IPS-18a (cell line): ENCODE measurements at regions not wholly inside any gene's neighbourhood (a gene's known extent, or its start where the extent isn't known, plus 50 kb on each side); places are given as distances from the start of the nearest gene placed in this dataset.
"Not testable (repeated sequence)": the region's sequence is repeated elsewhere in the genome, so short reads cannot be mapped to it uniquely, and the experiment has no call there.

Experiments used
- H3K27ac ChIP-seq: one replicate; pipeline ENCODE4 v1.5.1; 2013; ENCODE audit warnings: low read length
- H3K27me3 ChIP-seq: one replicate; pipeline ENCODE4 v1.6.1; 2013; ENCODE audit warnings: mild to moderate bottlenecking, low read length; ENCODE audit not compliant: control insufficient read depth, insufficient read depth
- H3K36me3 ChIP-seq: one replicate; pipeline ENCODE4 v1.6.1; 2013; ENCODE audit warnings: low read depth, low read length; ENCODE audit not compliant: control insufficient read depth
- H3K4me1 ChIP-seq: one replicate; pipeline ENCODE4 v1.6.1; 2013; ENCODE audit warnings: low read depth, low read length; ENCODE audit not compliant: control insufficient read depth
- H3K4me3 ChIP-seq: one replicate; pipeline ENCODE4 v1.5.1; 2013; ENCODE audit warnings: low read length
- H3K9ac ChIP-seq: one replicate; pipeline ENCODE4 v1.6.1; 2013; ENCODE audit warnings: mild to moderate bottlenecking, low read length, moderate library complexity
- H3K9me3 ChIP-seq: one replicate; pipeline ENCODE4 v1.6.1; 2013; ENCODE audit warnings: low read depth, low read length; ENCODE audit not compliant: control insufficient read depth

DNA sequence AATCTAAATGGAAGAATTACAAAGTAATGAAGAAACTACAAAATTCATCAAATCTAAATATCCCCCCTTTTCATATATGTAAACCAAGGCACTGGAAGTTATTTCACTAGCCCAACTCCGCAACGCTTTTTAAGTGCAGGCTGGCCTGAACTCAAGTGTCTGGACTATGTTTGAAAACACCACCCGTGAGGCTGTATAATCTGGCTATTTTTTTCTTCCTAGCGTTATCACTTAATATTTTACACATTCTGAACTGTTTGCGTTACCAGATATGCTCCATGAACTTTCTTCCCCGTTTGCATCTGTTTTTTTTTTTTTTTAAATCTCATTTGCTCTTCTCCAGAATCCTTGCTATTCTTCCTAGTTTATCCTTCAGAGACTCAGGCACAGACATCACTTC is 619.5 kb upstream of the CBLB start:
- no peaks in the 10 kb centered on the region for H3K27me3 ChIP-seq

DNA sequence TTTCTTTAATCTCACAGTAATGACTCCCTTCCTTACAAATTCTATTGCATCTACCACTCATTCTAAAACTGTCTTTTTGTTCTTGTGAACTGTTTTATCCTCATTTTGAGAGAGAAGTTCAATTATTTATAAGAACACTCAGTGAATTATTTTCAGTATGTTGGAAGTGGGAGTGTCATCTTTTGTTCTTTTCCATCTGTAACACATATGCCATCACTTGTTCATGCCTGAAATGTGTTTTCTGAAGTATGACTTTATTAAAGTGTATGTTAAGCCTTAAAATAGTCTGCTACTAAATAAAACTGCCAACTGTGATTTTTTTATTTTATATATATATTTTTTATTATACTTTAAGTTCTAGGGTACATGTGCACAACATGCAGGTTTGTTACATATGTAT is 623.0 kb upstream of the CBLB start:
- H3K36me3 ChIP-seq, result no peaks in the 10 kb centered on the region
- no peak overlapping the region for H3K9ac ChIP-seq
- H3K4me3 ChIP-seq, result no peak overlapping the region
- no peaks in the 10 kb centered on the region for H3K9me3 ChIP-seq
- peaks cover 15% of the 10 kb centered on the region for H3K4me1 ChIP-seq
- no peaks in the 10 kb centered on the region for H3K27me3 ChIP-seq
- H3K27ac ChIP-seq, result no peak overlapping the region

More for the DNA sequence above, 619.5 kb upstream of the CBLB start:
- no peak overlapping the region for H3K4me3 ChIP-seq
- H3K9ac ChIP-seq, result no peak overlapping the region
- no peaks in the 10 kb centered on the region for H3K9me3 ChIP-seq
- H3K27ac ChIP-seq, result no peak overlapping the region
- H3K36me3 ChIP-seq, result no peaks in the 10 kb centered on the region
- H3K4me1 ChIP-seq, result peaks cover 20% of the 10 kb centered on the region

DNA sequence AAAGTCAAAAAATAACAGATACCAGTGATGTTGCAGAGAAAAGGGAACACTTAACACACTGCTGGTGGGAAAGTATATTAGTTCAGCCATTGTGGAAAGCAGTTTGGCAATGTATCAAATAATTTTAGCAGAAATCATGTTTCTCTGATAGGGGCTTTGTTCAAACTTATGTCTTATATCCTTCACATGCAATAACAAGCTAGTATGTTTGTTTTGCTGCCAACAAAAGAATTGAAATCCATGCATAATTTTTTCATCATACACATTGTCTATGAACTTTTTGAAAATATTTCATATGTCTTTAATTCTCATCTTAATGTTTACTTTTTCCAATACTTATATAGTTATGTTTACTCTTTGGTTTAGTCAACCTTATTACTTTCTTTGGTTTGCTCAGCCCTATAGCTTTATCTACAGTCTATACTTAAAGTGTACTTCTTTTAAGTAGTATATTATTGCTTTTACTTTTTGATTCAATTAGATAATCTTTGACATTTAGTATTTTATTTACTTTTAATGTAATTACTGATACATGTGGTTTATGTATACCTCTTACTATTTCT is 639.6 kb upstream of the CBLB start:
- no peak overlapping the region for H3K4me3 ChIP-seq
- H3K27ac ChIP-seq, result no peak overlapping the region
- H3K36me3 ChIP-seq, result no peaks in the 10 kb centered on the region
- H3K4me1 ChIP-seq, result no peaks in the 10 kb centered on the region
- no peaks in the 10 kb centered on the region for H3K27me3 ChIP-seq
- H3K9me3 ChIP-seq, result no peaks in the 10 kb centered on the region
- H3K9ac ChIP-seq, result no peak overlapping the region

- Histone ChIP-seq H3K27me3 (no peaks in the 10 kb centered on the region), H3K4me1 (no peaks in the 10 kb centered on the region), H3K9me3 (no peaks in the 10 kb centered on the region), H3K9ac (no peak overlapping the region), H3K4me3 (no peak overlapping the region), H3K27ac (no peak overlapping the region), H3K36me3 (no peaks in the 10 kb centered on the region)
Measured at GRCh38 chr3:106510206-106510605, 641.4 kb upstream of the CBLB start.

- Histone ChIP-seq H3K9ac (no peak overlapping the region), H3K4me3 (no peak overlapping the region), H3K27me3 (no peaks in the 10 kb centered on the region), H3K4me1 (no peaks in the 10 kb centered on the region), H3K9me3 (no peaks in the 10 kb centered on the region), H3K27ac (no peak overlapping the region), H3K36me3 (no peaks in the 10 kb centered on the region)
Measured at GRCh38 chr3:106512846-106513245, 644.0 kb upstream of the CBLB start.

GRCh38 chr3:106514431-106514830 is 645.6 kb upstream of the CBLB start:
- Histone ChIP-seq H3K27me3 (no peaks in the 10 kb centered on the region), H3K4me3 (no peak overlapping the region), H3K9ac (no peak overlapping the region), H3K27ac (no peak overlapping the region), H3K4me1 (no peaks in the 10 kb centered on the region), H3K36me3 (no peaks in the 10 kb centered on the region), H3K9me3 (no peaks in the 10 kb centered on the region)

GRCh38 chr3:106518516-106518915 is 649.7 kb upstream of the CBLB start:
- no peak overlapping the region for H3K9ac ChIP-seq
- H3K9me3 ChIP-seq, result no peaks in the 10 kb centered on the region
- H3K27me3 ChIP-seq, result no peaks in the 10 kb centered on the region
- H3K27ac ChIP-seq, result no peak overlapping the region
- H3K4me3 ChIP-seq, result no peak overlapping the region
- H3K36me3 ChIP-seq, result no peaks in the 10 kb centered on the region
- no peaks in the 10 kb centered on the region for H3K4me1 ChIP-seq

- Histone ChIP-seq H3K27me3 (no peaks in the 10 kb centered on the region), H3K4me1 (no peaks in the 10 kb centered on the region), H3K4me3 (no peak overlapping the region), H3K9ac (no peak overlapping the region), H3K36me3 (no peaks in the 10 kb centered on the region), H3K9me3 (no peaks in the 10 kb centered on the region), H3K27ac (no peak overlapping the region)
Measured at GRCh38 chr3:106522397-106522796, 653.6 kb upstream of the CBLB start.

GRCh38 chr3:106528932-106529331 is 660.1 kb upstream of the CBLB start:
- H3K9me3 ChIP-seq, result peaks cover 5% of the 10 kb centered on the region
- H3K9ac ChIP-seq, result no peak overlapping the region
- H3K27me3 ChIP-seq, result no peaks in the 10 kb centered on the region
- H3K4me1 ChIP-seq, result no peaks in the 10 kb centered on the region
- no peak overlapping the region for H3K4me3 ChIP-seq
- no peaks in the 10 kb centered on the region for H3K36me3 ChIP-seq
- H3K27ac ChIP-seq, result no peak overlapping the region

DNA sequence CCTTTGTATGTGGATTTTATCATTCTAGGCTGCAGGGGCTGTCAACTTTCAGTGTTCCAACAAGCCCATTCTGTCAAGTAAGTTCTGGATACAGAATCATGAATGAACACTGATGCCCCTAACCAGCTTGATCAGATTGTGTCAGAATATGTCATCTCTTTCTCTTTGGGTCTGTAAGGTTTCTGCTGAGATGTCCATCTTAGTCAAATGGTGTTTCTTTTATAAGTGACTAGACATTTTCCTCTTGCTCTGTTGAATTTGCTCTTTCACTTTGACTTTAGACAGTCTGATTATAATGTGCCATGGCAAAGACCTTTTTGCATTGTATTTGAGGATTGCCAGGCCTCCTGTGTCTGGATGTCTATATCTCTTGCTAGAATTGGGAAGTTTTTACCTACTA is 660.9 kb upstream of the CBLB start:
- Histone ChIP-seq H3K27ac (no peak overlapping the region), H3K27me3 (no peaks in the 10 kb centered on the region), H3K4me1 (no peaks in the 10 kb centered on the region), H3K9ac (no peak overlapping the region), H3K36me3 (no peaks in the 10 kb centered on the region), H3K9me3 (peaks cover 5% of the 10 kb centered on the region), H3K4me3 (no peak overlapping the region)

DNA sequence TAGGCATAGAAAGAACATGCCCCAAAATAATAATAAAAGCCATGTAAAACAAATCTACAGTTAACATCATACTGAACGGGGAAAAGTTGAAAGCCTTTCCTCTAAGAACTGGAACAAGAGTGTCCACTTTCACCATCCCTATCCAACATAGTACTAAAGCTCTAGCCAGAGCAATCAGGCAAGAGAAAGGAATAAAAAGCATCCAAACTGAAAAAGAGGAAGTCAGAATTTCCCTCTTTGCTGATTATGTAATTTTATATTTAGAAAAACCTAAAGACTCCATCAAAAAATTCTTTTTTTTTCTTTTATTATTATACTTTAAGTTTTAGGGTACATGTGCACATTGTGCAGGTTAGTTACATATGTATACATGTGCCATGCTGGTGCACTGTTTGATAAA is 661.6 kb upstream of the CBLB start:
- Histone ChIP-seq H3K27me3 (no peaks in the 10 kb centered on the region), H3K9ac (no peak overlapping the region), H3K27ac (no peak overlapping the region), H3K9me3 (peaks cover 5% of the 10 kb centered on the region), H3K4me3 (no peak overlapping the region), H3K4me1 (no peaks in the 10 kb centered on the region), H3K36me3 (no peaks in the 10 kb centered on the region)

GRCh38 chr3:106531771-106532329 is 663.0 kb upstream of the CBLB start:
- H3K4me3 ChIP-seq, H3K4me1 ChIP-seq, H3K9ac ChIP-seq, H3K36me3 ChIP-seq, H3K27me3 ChIP-seq, H3K27ac ChIP-seq, H3K9me3 ChIP-seq: not testable (repeated sequence)
